ENCODE measurements at regions not wholly inside any gene's neighbourhood (a gene's known extent, or its start where the extent isn't known, plus 50 kb on each side); places are given as distances from the start of the nearest gene placed in this dataset.

DNA sequence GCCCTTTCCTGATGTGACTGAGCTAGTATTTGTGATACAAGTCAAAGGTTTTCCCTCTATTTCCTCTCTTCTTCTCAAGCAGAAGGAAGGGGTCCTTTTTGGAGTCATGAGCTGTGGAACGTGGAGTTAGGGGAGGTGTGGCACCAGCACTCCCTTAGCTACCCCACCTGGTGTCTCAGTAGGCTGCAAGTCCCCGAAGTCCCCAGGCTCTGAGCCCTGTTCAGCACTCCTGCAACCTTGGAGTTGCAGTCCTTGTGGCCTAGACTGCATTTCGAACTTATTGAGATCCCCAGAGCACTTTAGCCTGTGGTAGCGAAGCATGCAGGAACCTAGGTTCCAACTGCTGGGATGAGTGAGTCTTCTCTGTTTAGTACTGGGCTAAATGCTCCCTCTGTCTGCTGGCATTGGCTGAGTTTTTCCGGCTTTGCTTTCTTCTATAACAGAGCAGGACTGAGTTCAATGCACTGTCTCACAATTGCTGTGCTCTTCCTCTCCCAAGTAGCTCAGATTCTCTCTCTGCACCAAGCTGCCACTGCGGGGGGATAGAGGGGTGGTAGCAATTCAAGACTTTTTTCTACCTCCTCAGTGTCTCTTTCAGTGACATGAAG lies 600.7 kb upstream of the CDH9 start:
- TF ChIP-seq, protein P1, sequence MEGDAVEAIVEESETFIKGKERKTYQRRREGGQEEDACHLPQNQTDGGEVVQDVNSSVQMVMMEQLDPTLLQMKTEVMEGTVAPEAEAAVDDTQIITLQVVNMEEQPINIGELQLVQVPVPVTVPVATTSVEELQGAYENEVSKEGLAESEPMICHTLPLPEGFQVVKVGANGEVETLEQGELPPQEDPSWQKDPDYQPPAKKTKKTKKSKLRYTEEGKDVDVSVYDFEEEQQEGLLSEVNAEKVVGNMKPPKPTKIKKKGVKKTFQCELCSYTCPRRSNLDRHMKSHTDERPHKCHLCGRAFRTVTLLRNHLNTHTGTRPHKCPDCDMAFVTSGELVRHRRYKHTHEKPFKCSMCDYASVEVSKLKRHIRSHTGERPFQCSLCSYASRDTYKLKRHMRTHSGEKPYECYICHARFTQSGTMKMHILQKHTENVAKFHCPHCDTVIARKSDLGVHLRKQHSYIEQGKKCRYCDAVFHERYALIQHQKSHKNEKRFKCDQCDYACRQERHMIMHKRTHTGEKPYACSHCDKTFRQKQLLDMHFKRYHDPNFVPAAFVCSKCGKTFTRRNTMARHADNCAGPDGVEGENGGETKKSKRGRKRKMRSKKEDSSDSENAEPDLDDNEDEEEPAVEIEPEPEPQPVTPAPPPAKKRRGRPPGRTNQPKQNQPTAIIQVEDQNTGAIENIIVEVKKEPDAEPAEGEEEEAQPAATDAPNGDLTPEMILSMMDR (IDR thresholded peaks at IDR 0.05), result no peak
- TF ChIP-seq POLR2A (IDR thresholded peaks at IDR 0.05; ENCODE audit: low read depth) (no peak), EP300 (IDR thresholded peaks at IDR 0.05) (no peak), POLR2AphosphoS5 (IDR thresholded peaks at IDR 0.05) (no peak)
